ENCODE measurements at regions not wholly inside any gene's neighbourhood (a gene's known extent, or its start where the extent isn't known, plus 50 kb on each side); places are given as distances from the start of the nearest gene placed in this dataset.
A peak's percentile ranks its signal among the peaks of the same experiment; 100 is the strongest.
"Not testable (repeated sequence)": the region's sequence is repeated elsewhere in the genome, so short reads cannot be mapped to it uniquely, and the experiment has no call there.

- WGBS = 97% methylated on average over 7 of the region's 7 CpGs
- no peaks in the 10 kb centered on the region for H3K9me3 ChIP-seq (ENCODE audit: control insufficient read depth in 2 of 2, insufficient read depth in 1 of 2, low read length in 1 of 2)
- no peaks in the 10 kb centered on the region for H3K4me1 ChIP-seq (ENCODE audit: control insufficient read depth in 2 of 2, insufficient read depth in 2 of 2, low read length in 2 of 2)
- no peak overlapping the region for H3K27ac ChIP-seq (ENCODE audit: low read depth in 1 of 2, low read length in 1 of 2)
- peaks cover 0 to 2% of the 10 kb centered on the region in 2 donors for H3K27me3 ChIP-seq (ENCODE audit: control insufficient read depth in 2 of 2, insufficient read depth in 1 of 2, low read length in 1 of 2)
- H3K36me3 ChIP-seq (ENCODE audit: control insufficient read depth in 2 of 2, insufficient read depth in 2 of 2, low read length in 1 of 2) = no peaks in the 10 kb centered on the region
- DNase-seq (ENCODE audit: low read depth in 6 of 9, low spot score in 9 of 9) = no peak
- H3K4me3 ChIP-seq (ENCODE audit: low read length in 2 of 2) = no peak overlapping the region
These were observed 83.2 kb downstream of the ASB1 start for GRCh38 chr2:238509903-238510302.

- H3K9me3 ChIP-seq (ENCODE audit: control insufficient read depth in 2 of 2, insufficient read depth in 1 of 2, low read length in 1 of 2) = no peaks in the 10 kb centered on the region
- no peak for DNase-seq (ENCODE audit: low read depth in 6 of 9, low spot score in 9 of 9)
- 89% methylated on average over 26 of the region's 26 CpGs for WGBS
- H3K4me1 ChIP-seq (ENCODE audit: control insufficient read depth in 2 of 2, insufficient read depth in 2 of 2, low read length in 2 of 2) = no peaks in the 10 kb centered on the region
- H3K36me3 ChIP-seq (ENCODE audit: control insufficient read depth in 2 of 2, insufficient read depth in 2 of 2, low read length in 1 of 2) = no peaks in the 10 kb centered on the region
- no peak overlapping the region for H3K4me3 ChIP-seq (ENCODE audit: low read length in 2 of 2)
- H3K27ac ChIP-seq (ENCODE audit: low read depth in 1 of 2, low read length in 1 of 2) = no peak overlapping the region
- peaks cover 0 to 2% of the 10 kb centered on the region in 2 donors for H3K27me3 ChIP-seq (ENCODE audit: control insufficient read depth in 2 of 2, insufficient read depth in 1 of 2, low read length in 1 of 2)
These were observed 84.3 kb downstream of the ASB1 start for GRCh38 chr2:238510911-238511613.

- 94% methylated on average over 10 of the region's 10 CpGs for WGBS
- H3K9me3 ChIP-seq (ENCODE audit: control insufficient read depth in 2 of 2, insufficient read depth in 1 of 2, low read length in 1 of 2) = no peaks in the 10 kb centered on the region
- no peak overlapping the region for H3K4me3 ChIP-seq (ENCODE audit: low read length in 2 of 2)
- DNase-seq (ENCODE audit: low read depth in 6 of 9, low spot score in 9 of 9) = no peak
- peaks cover 0 to 2% of the 10 kb centered on the region in 2 donors for H3K27me3 ChIP-seq (ENCODE audit: control insufficient read depth in 2 of 2, insufficient read depth in 1 of 2, low read length in 1 of 2)
- no peaks in the 10 kb centered on the region for H3K4me1 ChIP-seq (ENCODE audit: control insufficient read depth in 2 of 2, insufficient read depth in 2 of 2, low read length in 2 of 2)
- no peak overlapping the region for H3K27ac ChIP-seq (ENCODE audit: low read depth in 1 of 2, low read length in 1 of 2)
- H3K36me3 ChIP-seq (ENCODE audit: control insufficient read depth in 2 of 2, insufficient read depth in 2 of 2, low read length in 1 of 2) = no peaks in the 10 kb centered on the region
These were observed 84.9 kb downstream of the ASB1 start for GRCh38 chr2:238511614-238511950.

- Histone ChIP-seq H3K36me3 (ENCODE audit: control insufficient read depth in 2 of 2, insufficient read depth in 2 of 2, low read length in 1 of 2) (no peaks in the 10 kb centered on the region), H3K27me3 (ENCODE audit: control insufficient read depth in 2 of 2, insufficient read depth in 1 of 2, low read length in 1 of 2) (peaks cover 0 to 2% of the 10 kb centered on the region in 2 donors), H3K4me1 (ENCODE audit: control insufficient read depth in 2 of 2, insufficient read depth in 2 of 2, low read length in 2 of 2) (no peaks in the 10 kb centered on the region), H3K4me3 (ENCODE audit: low read length in 2 of 2) (no peak overlapping the region), H3K9me3 (ENCODE audit: control insufficient read depth in 2 of 2, insufficient read depth in 1 of 2, low read length in 1 of 2) (no peaks in the 10 kb centered on the region), H3K27ac (ENCODE audit: low read depth in 1 of 2, low read length in 1 of 2) (no peak overlapping the region)
- WGBS = 96% methylated on average over 8 of the region's 8 CpGs
- no peak for DNase-seq (ENCODE audit: low read depth in 6 of 9, low spot score in 9 of 9)
These were observed 85.6 kb downstream of the ASB1 start for GRCh38 chr2:238512247-238512867.

- Histone ChIP-seq H3K9me3 (ENCODE audit: control insufficient read depth in 2 of 2, insufficient read depth in 1 of 2, low read length in 1 of 2) (peaks cover 0 to 7% of the 10 kb centered on the region in 2 donors), H3K4me3 (ENCODE audit: low read length in 2 of 2) (no peak overlapping the region), H3K36me3 (ENCODE audit: control insufficient read depth in 2 of 2, insufficient read depth in 2 of 2, low read length in 1 of 2) (no peaks in the 10 kb centered on the region), H3K27ac (ENCODE audit: low read depth in 1 of 2, low read length in 1 of 2) (no peak overlapping the region), H3K4me1 (ENCODE audit: control insufficient read depth in 2 of 2, insufficient read depth in 2 of 2, low read length in 2 of 2) (no peaks in the 10 kb centered on the region), H3K27me3 (ENCODE audit: control insufficient read depth in 2 of 2, insufficient read depth in 1 of 2, low read length in 1 of 2) (peaks cover 0 to 2% of the 10 kb centered on the region in 2 donors)
- WGBS = 32% methylated on average over 3 of the region's 3 CpGs
- peak in 1 of 9 donors; percentile 18 for DNase-seq (ENCODE audit: low read depth in 6 of 9, low spot score in 9 of 9)
These were observed 86.6 kb downstream of the ASB1 start for GRCh38 chr2:238513346-238513745.

GRCh38 chr2:238514024-238514423 is 87.3 kb downstream of the ASB1 start:
- H3K27ac ChIP-seq (ENCODE audit: low read depth in 1 of 2, low read length in 1 of 2); DNase-seq (ENCODE audit: low read depth in 6 of 9, low spot score in 9 of 9); H3K27me3 ChIP-seq (ENCODE audit: control insufficient read depth in 2 of 2, insufficient read depth in 1 of 2, low read length in 1 of 2); H3K36me3 ChIP-seq (ENCODE audit: control insufficient read depth in 2 of 2, insufficient read depth in 2 of 2, low read length in 1 of 2); H3K4me1 ChIP-seq (ENCODE audit: control insufficient read depth in 2 of 2, insufficient read depth in 2 of 2, low read length in 2 of 2); H3K4me3 ChIP-seq (ENCODE audit: low read length in 2 of 2): not testable (repeated sequence)
- H3K9me3 ChIP-seq (ENCODE audit: control insufficient read depth in 2 of 2, insufficient read depth in 1 of 2, low read length in 1 of 2) = peaks cover 0 to 12% of the 10 kb centered on the region in 2 donors
- WGBS = 97% methylated on average over 23 of the region's 23 CpGs

GRCh38 chr2:238515377-238515776 is 88.7 kb downstream of the ASB1 start:
- H3K36me3 ChIP-seq (ENCODE audit: control insufficient read depth in 2 of 2, insufficient read depth in 2 of 2, low read length in 1 of 2) = no peaks in the 10 kb centered on the region
- WGBS = 93% methylated on average over 2 of the region's 2 CpGs
- no peak overlapping the region for H3K4me3 ChIP-seq (ENCODE audit: low read length in 2 of 2)
- no peaks in the 10 kb centered on the region for H3K27me3 ChIP-seq (ENCODE audit: control insufficient read depth in 2 of 2, insufficient read depth in 1 of 2, low read length in 1 of 2)
- DNase-seq (ENCODE audit: low read depth in 6 of 9, low spot score in 9 of 9) = no peak
- H3K4me1 ChIP-seq (ENCODE audit: control insufficient read depth in 2 of 2, insufficient read depth in 2 of 2, low read length in 2 of 2) = no peaks in the 10 kb centered on the region
- H3K9me3 ChIP-seq (ENCODE audit: control insufficient read depth in 2 of 2, insufficient read depth in 1 of 2, low read length in 1 of 2) = peaks cover 0 to 17% of the 10 kb centered on the region in 2 donors
- no peak overlapping the region for H3K27ac ChIP-seq (ENCODE audit: low read depth in 1 of 2, low read length in 1 of 2)

GRCh38 chr2:238517209-238517608 is 90.5 kb downstream of the ASB1 start:
- H3K27ac ChIP-seq (ENCODE audit: low read depth in 1 of 2, low read length in 1 of 2) = no peak overlapping the region
- no peaks in the 10 kb centered on the region for H3K36me3 ChIP-seq (ENCODE audit: control insufficient read depth in 2 of 2, insufficient read depth in 2 of 2, low read length in 1 of 2)
- no peak overlapping the region for H3K4me3 ChIP-seq (ENCODE audit: low read length in 2 of 2)
- no peaks in the 10 kb centered on the region for H3K4me1 ChIP-seq (ENCODE audit: control insufficient read depth in 2 of 2, insufficient read depth in 2 of 2, low read length in 2 of 2)
- H3K9me3 ChIP-seq (ENCODE audit: control insufficient read depth in 2 of 2, insufficient read depth in 1 of 2, low read length in 1 of 2) = peaks cover 0 to 17% of the 10 kb centered on the region in 2 donors
- 83% methylated on average over 1 of the region's 1 CpG for WGBS
- DNase-seq (ENCODE audit: low read depth in 6 of 9, low spot score in 9 of 9) = no peak
- no peaks in the 10 kb centered on the region for H3K27me3 ChIP-seq (ENCODE audit: control insufficient read depth in 2 of 2, insufficient read depth in 1 of 2, low read length in 1 of 2)

- Histone ChIP-seq H3K4me3 (ENCODE audit: low read length in 2 of 2) (no peak overlapping the region), H3K36me3 (ENCODE audit: control insufficient read depth in 2 of 2, insufficient read depth in 2 of 2, low read length in 1 of 2) (no peaks in the 10 kb centered on the region), H3K4me1 (ENCODE audit: control insufficient read depth in 2 of 2, insufficient read depth in 2 of 2, low read length in 2 of 2) (no peaks in the 10 kb centered on the region), H3K9me3 (ENCODE audit: control insufficient read depth in 2 of 2, insufficient read depth in 1 of 2, low read length in 1 of 2) (peaks cover 0 to 17% of the 10 kb centered on the region in 2 donors), H3K27ac (ENCODE audit: low read depth in 1 of 2, low read length in 1 of 2) (no peak overlapping the region), H3K27me3 (ENCODE audit: control insufficient read depth in 2 of 2, insufficient read depth in 1 of 2, low read length in 1 of 2) (peaks cover 0 to 6% of the 10 kb centered on the region in 2 donors)
- whole genome bisulfite sequencing = 96% methylated on average over 20 of the region's 20 CpGs
- DNase-seq (ENCODE audit: low read depth in 6 of 9, low spot score in 9 of 9) = no peak
These were observed 91.6 kb downstream of the ASB1 start for GRCh38 chr2:238518172-238518820.
